ENCODE measurements at regions not wholly inside any gene's neighbourhood (a gene's known extent, or its start where the extent isn't known, plus 50 kb on each side); places are given as distances from the start of the nearest gene placed in this dataset.

DNA sequence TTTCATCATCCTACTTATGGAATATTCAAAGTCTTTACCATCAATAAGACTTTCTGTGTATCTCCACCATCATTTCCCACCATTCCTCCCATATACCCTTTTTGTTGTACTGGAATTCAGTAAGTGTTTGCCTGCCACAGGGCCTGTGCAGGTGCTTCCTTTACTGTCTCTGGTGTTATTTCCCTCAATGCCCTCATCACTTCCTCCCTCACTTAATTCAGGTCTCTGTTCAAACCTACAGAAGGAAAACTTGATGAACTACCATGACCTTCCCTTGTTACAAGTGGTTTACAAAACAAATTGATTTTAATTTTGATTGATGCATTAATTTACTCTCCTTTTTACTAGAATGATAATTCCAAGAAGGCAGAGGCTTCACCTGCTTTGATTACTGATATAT lies 159.5 kb upstream of the FAT4 start (continued):
- TF ChIP-seq, protein P1, sequence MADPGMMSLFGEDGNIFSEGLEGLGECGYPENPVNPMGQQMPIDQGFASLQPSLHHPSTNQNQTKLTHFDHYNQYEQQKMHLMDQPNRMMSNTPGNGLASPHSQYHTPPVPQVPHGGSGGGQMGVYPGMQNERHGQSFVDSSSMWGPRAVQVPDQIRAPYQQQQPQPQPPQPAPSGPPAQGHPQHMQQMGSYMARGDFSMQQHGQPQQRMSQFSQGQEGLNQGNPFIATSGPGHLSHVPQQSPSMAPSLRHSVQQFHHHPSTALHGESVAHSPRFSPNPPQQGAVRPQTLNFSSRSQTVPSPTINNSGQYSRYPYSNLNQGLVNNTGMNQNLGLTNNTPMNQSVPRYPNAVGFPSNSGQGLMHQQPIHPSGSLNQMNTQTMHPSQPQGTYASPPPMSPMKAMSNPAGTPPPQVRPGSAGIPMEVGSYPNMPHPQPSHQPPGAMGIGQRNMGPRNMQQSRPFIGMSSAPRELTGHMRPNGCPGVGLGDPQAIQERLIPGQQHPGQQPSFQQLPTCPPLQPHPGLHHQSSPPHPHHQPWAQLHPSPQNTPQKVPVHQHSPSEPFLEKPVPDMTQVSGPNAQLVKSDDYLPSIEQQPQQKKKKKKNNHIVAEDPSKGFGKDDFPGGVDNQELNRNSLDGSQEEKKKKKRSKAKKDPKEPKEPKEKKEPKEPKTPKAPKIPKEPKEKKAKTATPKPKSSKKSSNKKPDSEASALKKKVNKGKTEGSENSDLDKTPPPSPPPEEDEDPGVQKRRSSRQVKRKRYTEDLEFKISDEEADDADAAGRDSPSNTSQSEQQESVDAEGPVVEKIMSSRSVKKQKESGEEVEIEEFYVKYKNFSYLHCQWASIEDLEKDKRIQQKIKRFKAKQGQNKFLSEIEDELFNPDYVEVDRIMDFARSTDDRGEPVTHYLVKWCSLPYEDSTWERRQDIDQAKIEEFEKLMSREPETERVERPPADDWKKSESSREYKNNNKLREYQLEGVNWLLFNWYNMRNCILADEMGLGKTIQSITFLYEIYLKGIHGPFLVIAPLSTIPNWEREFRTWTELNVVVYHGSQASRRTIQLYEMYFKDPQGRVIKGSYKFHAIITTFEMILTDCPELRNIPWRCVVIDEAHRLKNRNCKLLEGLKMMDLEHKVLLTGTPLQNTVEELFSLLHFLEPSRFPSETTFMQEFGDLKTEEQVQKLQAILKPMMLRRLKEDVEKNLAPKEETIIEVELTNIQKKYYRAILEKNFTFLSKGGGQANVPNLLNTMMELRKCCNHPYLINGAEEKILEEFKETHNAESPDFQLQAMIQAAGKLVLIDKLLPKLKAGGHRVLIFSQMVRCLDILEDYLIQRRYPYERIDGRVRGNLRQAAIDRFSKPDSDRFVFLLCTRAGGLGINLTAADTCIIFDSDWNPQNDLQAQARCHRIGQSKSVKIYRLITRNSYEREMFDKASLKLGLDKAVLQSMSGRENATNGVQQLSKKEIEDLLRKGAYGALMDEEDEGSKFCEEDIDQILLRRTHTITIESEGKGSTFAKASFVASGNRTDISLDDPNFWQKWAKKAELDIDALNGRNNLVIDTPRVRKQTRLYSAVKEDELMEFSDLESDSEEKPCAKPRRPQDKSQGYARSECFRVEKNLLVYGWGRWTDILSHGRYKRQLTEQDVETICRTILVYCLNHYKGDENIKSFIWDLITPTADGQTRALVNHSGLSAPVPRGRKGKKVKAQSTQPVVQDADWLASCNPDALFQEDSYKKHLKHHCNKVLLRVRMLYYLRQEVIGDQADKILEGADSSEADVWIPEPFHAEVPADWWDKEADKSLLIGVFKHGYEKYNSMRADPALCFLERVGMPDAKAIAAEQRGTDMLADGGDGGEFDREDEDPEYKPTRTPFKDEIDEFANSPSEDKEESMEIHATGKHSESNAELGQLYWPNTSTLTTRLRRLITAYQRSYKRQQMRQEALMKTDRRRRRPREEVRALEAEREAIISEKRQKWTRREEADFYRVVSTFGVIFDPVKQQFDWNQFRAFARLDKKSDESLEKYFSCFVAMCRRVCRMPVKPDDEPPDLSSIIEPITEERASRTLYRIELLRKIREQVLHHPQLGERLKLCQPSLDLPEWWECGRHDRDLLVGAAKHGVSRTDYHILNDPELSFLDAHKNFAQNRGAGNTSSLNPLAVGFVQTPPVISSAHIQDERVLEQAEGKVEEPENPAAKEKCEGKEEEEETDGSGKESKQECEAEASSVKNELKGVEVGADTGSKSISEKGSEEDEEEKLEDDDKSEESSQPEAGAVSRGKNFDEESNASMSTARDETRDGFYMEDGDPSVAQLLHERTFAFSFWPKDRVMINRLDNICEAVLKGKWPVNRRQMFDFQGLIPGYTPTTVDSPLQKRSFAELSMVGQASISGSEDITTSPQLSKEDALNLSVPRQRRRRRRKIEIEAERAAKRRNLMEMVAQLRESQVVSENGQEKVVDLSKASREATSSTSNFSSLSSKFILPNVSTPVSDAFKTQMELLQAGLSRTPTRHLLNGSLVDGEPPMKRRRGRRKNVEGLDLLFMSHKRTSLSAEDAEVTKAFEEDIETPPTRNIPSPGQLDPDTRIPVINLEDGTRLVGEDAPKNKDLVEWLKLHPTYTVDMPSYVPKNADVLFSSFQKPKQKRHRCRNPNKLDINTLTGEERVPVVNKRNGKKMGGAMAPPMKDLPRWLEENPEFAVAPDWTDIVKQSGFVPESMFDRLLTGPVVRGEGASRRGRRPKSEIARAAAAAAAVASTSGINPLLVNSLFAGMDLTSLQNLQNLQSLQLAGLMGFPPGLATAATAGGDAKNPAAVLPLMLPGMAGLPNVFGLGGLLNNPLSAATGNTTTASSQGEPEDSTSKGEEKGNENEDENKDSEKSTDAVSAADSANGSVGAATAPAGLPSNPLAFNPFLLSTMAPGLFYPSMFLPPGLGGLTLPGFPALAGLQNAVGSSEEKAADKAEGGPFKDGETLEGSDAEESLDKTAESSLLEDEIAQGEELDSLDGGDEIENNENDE (IDR thresholded peaks at IDR 0.05; ENCODE audit: insufficient replicate concordance, low read length) = no peak
- TF ChIP-seq POLR2AphosphoS5 (IDR thresholded peaks at IDR 0.05; ENCODE audit: low read depth, low read length) = no peak
- TF ChIP-seq, protein P2, sequence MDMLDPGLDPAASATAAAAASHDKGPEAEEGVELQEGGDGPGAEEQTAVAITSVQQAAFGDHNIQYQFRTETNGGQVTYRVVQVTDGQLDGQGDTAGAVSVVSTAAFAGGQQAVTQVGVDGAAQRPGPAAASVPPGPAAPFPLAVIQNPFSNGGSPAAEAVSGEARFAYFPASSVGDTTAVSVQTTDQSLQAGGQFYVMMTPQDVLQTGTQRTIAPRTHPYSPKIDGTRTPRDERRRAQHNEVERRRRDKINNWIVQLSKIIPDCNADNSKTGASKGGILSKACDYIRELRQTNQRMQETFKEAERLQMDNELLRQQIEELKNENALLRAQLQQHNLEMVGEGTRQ (IDR thresholded peaks at IDR 0.05; ENCODE audit: low read length) = no peak
- no peak for TF ChIP-seq ASH2L (IDR thresholded peaks at IDR 0.05; ENCODE audit: low read length)
- no peak for TF ChIP-seq SP4 (IDR thresholded peaks at IDR 0.05; ENCODE audit: low read length)

Data from H1 (cell line).